SK-N-MC (cell line): ENCODE measurements at regions not wholly inside any gene's neighbourhood (a gene's known extent, or its start where the extent isn't known, plus 50 kb on each side); places are given as distances from the start of the nearest gene placed in this dataset.

Experiments
- EZH2 ChIP-seq: fragments of 200-600 bp; sonication (generic); IDR thresholded peaks from one replicate; pipeline ENCODE4 v1.6.1; 2017; ENCODE audit warnings: antibody characterized with exemption
- FOXP2 ChIP-seq: optimal IDR thresholded peaks from 2 replicates; pipeline ENCODE3; 2011; ENCODE audit warnings: mild to moderate bottlenecking, moderate library complexity; ENCODE audit not compliant: insufficient read depth; ENCODE audit errors: extremely low read length, control extremely low read depth
- POLR2AphosphoS5 ChIP-seq: IDR thresholded peaks from 2 replicates; pipeline ENCODE4 v1.6.1; 2012; ENCODE audit warnings: mild to moderate bottlenecking, low read depth, low read length, borderline replicate concordance

- TF ChIP-seq POLR2AphosphoS5 (no peak), EZH2 (no peak), FOXP2 (no peak)
Observed at GRCh38 chr10:65430979-65431378, 1494.9 kb upstream of the LRRTM3 start.
